HG03354 (cell line): ENCODE measurements at regions not wholly inside any gene's neighbourhood (a gene's known extent, or its start where the extent isn't known, plus 50 kb on each side); places are given as distances from the start of the nearest gene placed in this dataset.
"Not testable (repeated sequence)": the region's sequence is repeated elsewhere in the genome, so short reads cannot be mapped to it uniquely, and the experiment has no call there.

Source experiments
- ATAC-seq: cut with Tn5 transposase; IDR thresholded peaks from one replicate; pipeline ENCODE4 v1.9.1; 2021; ENCODE audit warnings: mild to moderate bottlenecking; ENCODE audit not compliant: unreplicated experiment, poor library complexity, severe bottlenecking

DNA sequence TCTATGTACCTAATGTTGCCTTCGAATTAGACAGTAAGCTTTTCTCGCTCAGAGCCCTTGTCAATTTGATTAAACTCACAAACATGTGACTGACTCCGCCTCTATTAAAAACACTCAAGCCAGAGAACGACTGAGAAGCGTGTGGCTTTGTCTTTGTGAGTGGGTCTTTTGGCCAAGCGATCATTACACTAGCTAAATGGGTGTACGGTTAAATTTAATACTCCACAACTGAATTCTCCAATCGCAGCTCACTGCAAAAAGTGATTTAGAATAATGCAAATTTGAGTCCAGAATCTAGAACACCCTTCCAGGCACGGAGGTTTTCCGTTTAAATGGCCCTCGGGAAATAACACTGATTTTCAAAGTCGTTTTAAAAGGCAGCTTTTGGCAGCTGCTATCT is 253.7 kb downstream of the EFCAB11 start:
- no peak for ATAC-seq

GRCh38 chr14:89699071-89699470 is 255.5 kb downstream of the EFCAB11 start:
- no peak for ATAC-seq

- ATAC-seq = no peak
These were observed 257.1 kb downstream of the EFCAB11 start for GRCh38 chr14:89697281-89698060.

GRCh38 chr14:89695846-89696245 is 258.7 kb downstream of the EFCAB11 start:
- ATAC-seq = no peak

DNA sequence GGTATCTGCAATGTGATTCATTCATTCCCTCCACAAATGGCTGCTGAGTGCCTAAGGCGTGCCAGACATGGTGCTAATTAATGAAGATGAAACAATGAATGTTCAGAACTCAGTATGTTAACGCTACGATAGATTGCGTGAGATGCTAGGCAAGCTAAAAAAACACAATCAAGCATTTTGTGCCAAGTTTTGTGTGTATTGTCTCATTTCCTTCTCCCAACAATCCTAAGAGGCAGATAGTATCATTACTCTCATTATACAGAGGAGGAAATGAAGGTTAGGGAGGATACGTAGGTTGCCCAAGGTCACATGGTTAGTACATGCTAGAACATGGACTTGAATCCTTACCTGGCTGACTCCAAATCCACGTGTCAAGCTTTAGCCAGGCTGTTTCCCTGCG is 264.4 kb downstream of the EFCAB11 start:
- no peak for ATAC-seq

- ATAC-seq = not testable (repeated sequence)
These were observed 264.8 kb downstream of the EFCAB11 start for GRCh38 chr14:89689711-89690110.

DNA sequence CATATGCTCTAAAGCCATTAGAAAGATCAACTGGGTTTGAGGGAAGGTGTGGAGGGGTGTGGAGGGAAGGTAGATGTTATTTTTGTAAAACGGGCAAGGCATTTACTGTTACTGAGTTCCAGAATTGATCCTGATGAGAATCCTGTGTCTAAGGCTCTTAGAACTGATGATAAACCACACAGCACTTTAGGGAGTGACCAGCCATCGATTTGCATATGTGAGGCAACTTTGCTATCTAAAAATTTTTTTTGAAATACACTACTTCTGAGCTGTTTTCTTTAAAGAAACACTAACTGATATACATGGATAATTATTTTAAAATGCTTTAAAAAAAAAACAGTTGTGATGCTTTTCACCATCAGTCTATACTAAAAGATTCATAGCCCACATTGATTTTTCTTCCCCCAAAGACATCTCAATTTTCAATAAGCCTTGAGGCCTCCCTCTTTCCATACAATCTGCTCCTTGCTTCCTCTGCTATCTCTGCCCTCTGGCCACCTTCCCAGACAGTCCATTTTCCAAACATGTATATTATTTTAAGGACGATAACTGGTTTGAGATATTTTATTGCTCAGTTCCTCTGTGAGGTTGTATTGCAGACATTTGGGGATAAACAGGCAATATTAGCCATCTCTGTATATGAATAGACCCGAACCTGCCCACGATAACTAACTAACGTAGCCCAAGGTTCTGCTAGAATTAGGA is 265.9 kb downstream of the EFCAB11 start:
- no peak for ATAC-seq

DNA sequence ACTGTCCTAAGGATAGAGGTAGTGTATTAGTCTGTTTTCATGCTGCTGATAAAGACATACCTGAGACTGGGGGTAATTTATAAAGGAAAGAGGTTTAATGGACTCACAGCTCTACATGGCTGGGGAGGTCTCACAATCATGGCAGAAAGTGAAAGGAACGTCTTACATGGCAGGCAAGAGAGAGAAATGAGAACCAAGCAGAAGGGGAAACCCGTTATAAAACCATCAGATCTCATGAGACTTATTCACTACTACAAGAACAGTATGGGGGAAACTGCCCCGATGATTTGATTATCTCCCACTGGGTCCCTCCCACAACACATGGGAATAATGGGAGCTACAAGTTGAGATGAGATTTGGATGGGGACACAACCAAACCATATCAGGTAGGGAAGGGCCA is 267.4 kb downstream of the EFCAB11 start:
- not testable (repeated sequence) for ATAC-seq

DNA sequence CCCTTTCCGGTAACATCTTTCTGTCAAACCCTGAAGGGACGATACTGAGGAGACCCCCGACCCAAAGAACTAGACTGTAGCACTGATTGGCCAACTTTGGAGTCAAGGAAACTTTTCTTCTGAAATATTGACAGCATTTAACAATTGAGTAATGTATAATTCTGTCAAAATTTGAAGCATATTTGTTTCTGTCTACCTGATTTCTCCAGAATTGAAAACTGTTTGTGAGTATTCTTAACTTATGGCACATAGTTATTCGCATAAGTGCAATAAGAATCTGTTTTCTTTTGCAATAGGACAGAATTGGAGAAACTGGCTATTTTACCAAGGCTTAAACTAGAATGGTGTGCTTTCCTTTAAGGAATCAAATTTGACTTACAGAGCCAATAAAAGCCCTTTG is 267.1 kb upstream of the FOXN3 start:
- no peak for ATAC-seq

- peak; percentile 83 for ATAC-seq
These were observed 264.3 kb upstream of the FOXN3 start for GRCh38 chr14:89681086-89682018.

DNA sequence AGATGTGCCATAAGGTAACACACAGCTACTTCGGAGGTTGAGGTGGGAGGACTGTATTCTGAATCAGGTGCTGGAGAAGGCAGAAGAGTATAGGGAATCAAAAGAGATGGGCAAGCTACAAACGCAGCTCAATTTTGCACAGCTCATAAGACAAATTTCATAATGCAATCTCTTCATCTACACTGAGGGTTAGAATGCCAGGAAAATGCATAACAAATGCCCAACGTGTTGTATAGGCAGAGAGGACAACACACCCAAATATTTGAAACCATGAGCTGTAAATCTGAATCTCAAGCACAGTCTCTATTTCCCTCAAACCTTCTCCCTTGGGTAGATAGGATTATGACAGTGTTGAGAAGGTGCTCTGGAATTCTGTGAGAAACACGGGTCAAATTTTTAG is 263.1 kb upstream of the FOXN3 start:
- ATAC-seq = no peak

DNA sequence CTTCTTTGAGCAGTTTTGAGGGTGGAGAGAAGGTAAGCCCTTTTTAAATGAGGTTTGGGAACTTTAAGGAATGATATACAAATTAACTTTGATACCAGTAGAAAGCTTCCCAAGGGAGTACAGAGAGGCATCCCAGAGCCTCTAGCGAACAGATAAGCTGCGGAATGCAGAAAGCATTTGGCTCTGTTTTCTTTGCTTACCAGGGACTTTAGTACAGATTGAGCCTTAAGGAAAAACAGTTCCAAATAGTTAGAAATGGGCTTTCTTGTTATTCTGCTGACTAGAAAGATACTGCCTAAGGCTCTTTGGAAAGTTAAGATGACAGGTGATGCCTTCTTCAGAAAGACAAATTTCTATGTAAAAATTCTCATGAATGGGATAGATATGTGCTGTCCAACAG is 261.7 kb upstream of the FOXN3 start:
- no peak for ATAC-seq

GRCh38 chr14:89675590-89675989 is 258.6 kb upstream of the FOXN3 start:
- ATAC-seq = no peak

GRCh38 chr14:89674936-89675335 is 257.9 kb upstream of the FOXN3 start:
- no peak for ATAC-seq

GRCh38 chr14:89674240-89674639 is 257.2 kb upstream of the FOXN3 start:
- no peak for ATAC-seq

DNA sequence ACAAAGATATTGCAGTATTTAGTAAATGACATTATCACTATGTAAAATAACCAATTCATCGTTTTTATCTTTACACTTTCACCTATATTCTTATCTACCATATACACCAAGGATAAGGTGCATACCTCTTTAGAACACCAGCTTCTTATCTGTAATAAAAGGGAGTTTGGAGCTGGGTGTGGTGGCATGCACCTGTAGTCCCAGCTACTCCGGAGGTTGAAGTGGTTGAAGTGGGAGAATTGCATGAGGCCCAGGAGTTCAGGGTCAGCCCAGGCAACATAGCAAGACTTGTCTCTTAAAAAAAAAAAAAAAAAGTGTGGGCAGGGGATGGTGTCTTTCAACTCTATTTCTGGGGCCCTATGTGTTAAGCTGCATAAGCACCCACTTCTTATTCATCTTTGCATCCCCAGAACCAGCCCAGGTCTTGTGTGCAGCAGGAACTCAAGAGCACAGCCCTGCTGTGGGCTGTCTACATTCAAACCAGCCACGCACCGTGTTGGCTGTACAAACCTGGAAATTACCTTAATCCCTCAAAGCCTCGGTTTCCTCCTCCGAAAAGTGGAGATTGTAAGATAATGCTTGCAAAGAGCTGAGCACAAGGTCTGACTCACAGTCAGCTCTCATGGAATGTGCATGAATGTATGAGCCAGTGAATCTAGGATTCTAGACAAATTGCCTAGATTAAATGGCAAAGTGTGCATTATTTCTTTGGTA is 256.6 kb upstream of the FOXN3 start:
- no peak for ATAC-seq

- ATAC-seq = no peak
These were observed 255.8 kb upstream of the FOXN3 start for GRCh38 chr14:89672636-89673511.

DNA sequence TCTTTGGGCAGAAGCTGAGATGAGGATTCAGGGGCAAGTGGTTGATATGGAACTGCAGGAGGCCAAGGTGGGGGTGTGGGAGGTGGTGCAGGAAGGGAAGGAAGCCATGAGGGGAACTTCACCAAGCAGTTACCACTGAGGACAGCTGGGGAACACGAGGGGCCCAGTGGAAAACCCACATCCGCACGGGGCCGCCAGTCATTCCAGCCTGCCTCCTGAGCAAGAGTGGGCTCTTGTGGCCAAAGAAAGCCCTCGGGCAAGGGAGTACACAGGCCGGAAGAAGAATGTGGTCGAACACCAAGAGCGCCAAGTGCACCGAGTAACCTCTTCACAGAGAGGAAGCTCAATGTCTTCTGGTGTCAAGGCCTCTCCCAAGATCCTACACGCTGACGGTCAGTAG is 252.2 kb upstream of the FOXN3 start:
- ATAC-seq = peak; percentile 79

DNA sequence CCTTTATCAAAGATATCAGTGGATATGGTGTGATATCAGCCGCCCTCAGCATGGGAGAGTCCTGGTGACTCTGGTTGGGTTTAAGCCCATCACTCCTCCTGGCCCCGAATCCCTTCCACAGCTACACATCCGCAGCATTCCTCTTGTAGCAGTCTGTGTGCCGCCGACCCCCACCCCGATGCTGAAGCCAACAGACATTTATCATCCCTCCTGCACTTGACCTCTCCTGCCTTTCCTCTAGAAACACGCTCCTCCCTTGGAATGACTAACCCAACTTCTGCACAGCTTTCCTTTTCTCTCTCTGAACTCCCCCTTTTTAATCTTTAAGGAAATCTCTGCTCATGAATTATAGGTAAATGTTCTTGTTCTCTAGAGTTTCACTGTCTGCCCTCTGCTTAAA is 250.9 kb upstream of the FOXN3 start:
- no peak for ATAC-seq
